GM13976 (cell line): ENCODE measurements at regions not wholly inside any gene's neighbourhood (a gene's known extent, or its start where the extent isn't known, plus 50 kb on each side); places are given as distances from the start of the nearest gene placed in this dataset.

ENCODE experiments used
- DNase-seq: peaks from one replicate; pipeline ENCODE4 v3.0.0; 2012; ENCODE audit warnings: low spot score
- in situ Hi-C: fragments of 300-500 bp; cut with MboI; formaldehyde crosslinking; loops from one replicate; pipeline ENCODE4 v1.12.0; 2022; ENCODE audit warnings: low sequenced_read_pairs, mixed read lengths, inconsistent platforms; ENCODE audit not compliant: unreplicated experiment
- TF ChIP-seq, protein P1 (sequence below): IDR thresholded peaks from 2 replicates; pipeline ENCODE4 v1.5.1; 2012; ENCODE audit warnings: borderline replicate concordance, mild to moderate bottlenecking; ENCODE audit not compliant: insufficient read depth; ENCODE audit errors: extremely low read depth, missing control alignments, control extremely low read depth

DNA sequence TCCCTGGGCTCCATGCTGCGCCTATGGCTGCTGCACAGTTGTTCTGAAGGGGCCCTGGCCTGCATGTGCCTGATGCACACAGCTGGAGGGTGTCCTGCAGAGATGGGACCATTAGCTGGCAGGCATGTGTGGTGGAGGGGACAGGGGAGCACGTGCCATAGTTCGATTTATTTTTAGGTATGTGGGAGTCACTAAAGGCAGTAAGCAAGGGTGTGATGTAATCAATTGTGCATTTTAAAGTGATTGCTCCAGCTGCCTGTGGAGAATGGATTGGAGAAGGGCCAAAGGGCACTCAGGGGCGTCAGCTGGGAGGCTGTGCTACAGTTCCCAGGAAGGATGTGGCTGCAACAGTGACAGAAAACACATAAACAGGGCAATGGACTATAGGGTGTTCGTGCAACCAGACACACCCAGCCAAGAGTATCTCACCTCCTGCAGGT is 205.1 kb downstream of the ARL4C start:
- no peak for DNase-seq
- in situ Hi-C loops, result no loop called here
- TF ChIP-seq, protein P1, sequence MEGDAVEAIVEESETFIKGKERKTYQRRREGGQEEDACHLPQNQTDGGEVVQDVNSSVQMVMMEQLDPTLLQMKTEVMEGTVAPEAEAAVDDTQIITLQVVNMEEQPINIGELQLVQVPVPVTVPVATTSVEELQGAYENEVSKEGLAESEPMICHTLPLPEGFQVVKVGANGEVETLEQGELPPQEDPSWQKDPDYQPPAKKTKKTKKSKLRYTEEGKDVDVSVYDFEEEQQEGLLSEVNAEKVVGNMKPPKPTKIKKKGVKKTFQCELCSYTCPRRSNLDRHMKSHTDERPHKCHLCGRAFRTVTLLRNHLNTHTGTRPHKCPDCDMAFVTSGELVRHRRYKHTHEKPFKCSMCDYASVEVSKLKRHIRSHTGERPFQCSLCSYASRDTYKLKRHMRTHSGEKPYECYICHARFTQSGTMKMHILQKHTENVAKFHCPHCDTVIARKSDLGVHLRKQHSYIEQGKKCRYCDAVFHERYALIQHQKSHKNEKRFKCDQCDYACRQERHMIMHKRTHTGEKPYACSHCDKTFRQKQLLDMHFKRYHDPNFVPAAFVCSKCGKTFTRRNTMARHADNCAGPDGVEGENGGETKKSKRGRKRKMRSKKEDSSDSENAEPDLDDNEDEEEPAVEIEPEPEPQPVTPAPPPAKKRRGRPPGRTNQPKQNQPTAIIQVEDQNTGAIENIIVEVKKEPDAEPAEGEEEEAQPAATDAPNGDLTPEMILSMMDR, result no peak

DNA sequence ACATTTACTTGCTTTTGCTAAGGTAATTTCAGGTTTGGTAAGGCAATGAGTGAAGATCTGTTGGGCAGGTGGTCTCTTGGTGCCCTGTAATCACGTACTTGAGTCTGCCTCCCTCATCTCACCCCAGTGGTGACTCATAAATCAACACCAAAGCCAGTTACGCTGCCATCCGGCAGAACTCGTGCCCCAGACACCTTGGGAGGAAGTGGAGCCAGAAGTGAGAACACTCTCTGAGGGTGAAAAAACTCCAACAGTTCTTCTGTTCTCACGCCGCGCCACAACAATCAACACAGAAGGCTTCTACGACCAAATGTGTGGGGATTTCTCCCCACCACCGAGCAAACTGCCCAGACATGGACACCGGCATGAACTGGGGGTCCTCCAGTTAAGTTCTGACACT is 206.2 kb downstream of the ARL4C start:
- no peak for DNase-seq
- TF ChIP-seq, protein P1, result no peak
- in situ Hi-C loops, result no loop called here

DNA sequence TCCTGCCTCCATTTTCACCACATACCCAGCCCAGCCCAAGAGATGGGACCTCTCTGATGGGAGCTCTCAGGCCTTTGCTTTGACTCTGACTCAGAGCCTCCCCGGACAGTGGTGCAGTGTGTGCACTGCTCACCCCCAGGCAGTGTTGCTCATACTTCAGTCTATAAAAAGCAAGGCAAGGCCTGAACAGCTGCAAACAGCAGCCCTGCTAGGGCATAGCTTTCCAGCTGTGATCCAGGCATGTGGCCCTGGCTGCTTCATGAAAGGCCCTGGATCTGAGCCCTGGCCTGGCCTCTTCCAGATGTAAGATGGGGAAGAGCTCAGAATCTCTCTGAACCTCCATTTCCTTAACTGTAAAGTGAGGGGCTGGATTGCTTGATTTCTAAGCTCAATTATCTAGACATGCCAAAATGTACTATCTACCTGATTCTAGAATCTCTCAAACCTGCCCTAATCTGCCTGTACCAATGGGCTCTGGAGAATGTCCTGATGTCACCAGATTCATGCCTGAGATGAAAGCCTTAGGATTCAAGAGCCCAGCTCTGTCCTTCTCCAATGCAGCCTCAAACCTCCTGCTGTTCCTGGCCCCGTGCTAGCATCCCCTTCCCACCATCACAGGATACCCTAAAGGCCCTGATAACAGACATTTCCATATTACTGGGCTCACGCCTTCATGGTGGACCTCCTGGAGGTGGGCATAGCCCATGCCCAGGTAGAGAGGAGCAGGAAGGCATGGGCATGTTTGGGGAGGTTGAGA is 206.9 kb downstream of the ARL4C start:
- TF ChIP-seq, protein P1, result no peak
- in situ Hi-C loops, result loop anchor here (5.0 kb wide), 1 partner anchor 202 kb away; no protein-coding TSS in a partner anchor
- no peak for DNase-seq

DNA sequence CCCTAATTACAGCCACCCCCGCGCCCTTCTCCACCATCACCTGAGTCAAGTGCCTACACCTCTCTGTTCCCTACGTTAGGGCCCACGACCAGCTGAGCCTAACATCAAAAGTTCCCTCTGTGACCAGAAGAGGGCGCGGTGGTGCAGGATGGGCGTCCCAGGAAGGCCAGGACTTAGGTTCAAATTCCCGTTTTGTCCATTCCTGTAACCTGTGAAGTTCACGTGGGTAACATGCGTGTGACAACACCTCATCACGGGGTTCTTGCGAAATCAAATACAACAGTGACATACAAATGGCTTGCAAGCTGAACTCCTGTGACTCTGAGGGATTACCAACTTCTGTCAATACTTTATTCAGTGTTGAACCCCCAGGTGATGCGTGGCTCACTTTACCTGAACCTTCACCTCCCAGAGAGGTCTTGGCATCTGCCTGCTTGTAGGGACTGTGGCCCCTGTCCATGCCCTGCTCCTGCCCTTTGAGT is 207.9 kb downstream of the ARL4C start:
- DNase-seq, result peak; percentile 57
- TF ChIP-seq, protein P1, result peak; percentile 83
- in situ Hi-C loops, result loop anchor here (5.0 kb wide), 1 partner anchor 203 kb away; no protein-coding TSS in a partner anchor

DNA sequence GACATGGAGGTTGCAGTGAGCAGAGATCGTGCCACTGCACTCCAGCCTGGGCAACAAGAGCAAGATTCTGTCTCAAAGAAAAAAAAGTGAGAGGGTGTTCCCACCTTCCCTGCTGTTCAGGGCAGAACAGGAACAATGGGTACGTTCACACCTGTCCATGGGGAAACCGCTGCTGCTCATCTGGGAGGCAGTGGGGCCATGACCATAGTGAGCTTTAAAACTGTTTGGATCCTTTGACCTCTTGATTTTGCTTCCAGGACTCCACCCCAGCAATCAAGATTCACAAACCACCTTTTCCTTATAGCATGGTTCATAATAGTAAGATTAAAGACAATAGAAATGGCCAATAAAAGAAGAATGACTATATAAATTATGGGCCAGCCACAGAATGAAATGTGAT is 209.2 kb downstream of the ARL4C start:
- no peak for DNase-seq
- TF ChIP-seq, protein P1, result no peak
- in situ Hi-C loops, result loop anchor here (5.0 kb wide), 1 partner anchor 205 kb away; no protein-coding TSS in a partner anchor

DNA sequence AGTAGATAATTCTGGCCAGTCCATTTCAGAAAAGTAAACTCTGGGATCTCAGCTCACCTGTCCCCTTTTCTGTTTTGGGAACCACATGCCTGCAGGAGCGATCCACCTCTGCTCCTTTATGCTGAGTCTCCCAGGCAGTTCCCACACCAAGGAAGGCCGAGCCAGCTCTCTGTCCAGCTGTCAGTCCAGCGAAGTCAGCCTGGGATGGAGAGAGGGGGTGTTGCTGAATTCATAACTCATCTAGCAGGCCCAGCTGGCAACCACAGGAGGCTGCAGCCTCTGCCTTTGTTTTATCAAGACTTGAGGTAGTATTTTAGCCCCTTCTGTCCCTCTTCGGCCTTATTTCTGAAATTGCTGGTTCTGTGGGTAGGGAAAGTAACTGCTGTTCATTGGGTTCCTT is 209.9 kb downstream of the ARL4C start:
- TF ChIP-seq, protein P1, result no peak
- no peak for DNase-seq
- in situ Hi-C loops, result loop anchor here (5.0 kb wide), 1 partner anchor 205 kb away; no protein-coding TSS in a partner anchor
